ENCODE measurements at regions not wholly inside any gene's neighbourhood (a gene's known extent, or its start where the extent isn't known, plus 50 kb on each side); places are given as distances from the start of the nearest gene placed in this dataset.

DNA sequence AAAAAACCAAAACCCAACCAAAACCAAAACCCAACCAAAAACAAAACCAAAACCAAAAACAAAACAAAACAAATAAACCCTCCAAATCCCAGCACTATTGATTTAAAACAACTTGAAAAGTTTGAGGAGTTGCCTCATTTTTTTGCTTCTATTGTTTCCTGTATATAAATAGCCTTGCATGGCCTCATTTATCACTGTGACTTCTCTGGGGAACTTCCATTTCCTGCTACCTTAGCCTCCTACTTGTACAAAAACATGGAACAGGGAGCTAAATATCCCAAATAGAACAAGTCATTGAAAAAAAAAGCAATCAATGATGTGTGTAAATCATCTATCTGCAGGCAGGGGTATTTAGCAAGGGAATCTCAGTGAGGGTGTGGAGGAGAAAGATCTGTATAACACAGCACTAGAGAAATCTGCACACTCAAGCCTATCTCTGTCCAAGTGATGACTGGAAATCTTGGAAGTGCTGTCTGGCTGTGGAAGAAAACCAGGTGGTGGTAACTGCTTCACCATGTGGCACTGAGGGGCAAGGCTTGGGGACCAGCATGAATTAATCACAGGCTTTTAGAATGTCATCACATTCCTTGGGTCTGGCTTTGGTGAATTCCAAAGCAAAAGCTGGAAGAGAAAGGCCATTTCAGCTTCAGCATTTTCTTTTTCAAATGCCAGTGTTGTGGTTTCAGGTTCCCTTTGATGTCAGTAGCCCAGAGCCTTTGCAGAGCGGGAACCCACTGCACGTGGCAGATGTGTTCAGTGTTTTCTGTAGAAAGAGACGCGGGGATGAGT, 349.5 kb upstream of the ZNF32 start:
- intact Hi-C loops (cut with micrococcal nuclease), result no loop called here
- H3K4me2 ChIP-seq (ENCODE audit: low read length), result no peak overlapping the region
- no peaks in the 10 kb centered on the region for H3K79me2 ChIP-seq (ENCODE audit: insufficient read depth, low read length)
- peaks cover 27% of the 10 kb centered on the region; the same call in 1 of the 2 replicates for H3K27me3 ChIP-seq (ENCODE audit: insufficient read depth, low read length)
- ATAC-seq (no peak), DNase-seq (ENCODE audit: low read depth, low spot score) (no peak)
- no peak overlapping the region for H3K9ac ChIP-seq (ENCODE audit: low read length)
- no peaks in the 10 kb centered on the region for H3K36me3 ChIP-seq (ENCODE audit: control insufficient read depth in 1 of 2, insufficient read depth in 2 of 2, low read length in 2 of 2)
- no peaks in the 10 kb centered on the region for H3K9me2 ChIP-seq (ENCODE audit: insufficient read depth)
- ChIA-PET RAD21 (ENCODE audit: low non-redundant PET in 1 of 2, low total read pairs in 2 of 2, uncharacterized antibody in 2 of 2, unreplicated experiment in 2 of 2) (no interaction called here), POLR2A (no interaction called here), CTCF (no interaction called here)
- no peak overlapping the region for H3K27ac ChIP-seq (ENCODE audit: low read depth, low read length)
- H2AFZ ChIP-seq (ENCODE audit: low read depth, low read length, poor library complexity, severe bottlenecking), result no peak overlapping the region
- no peaks in the 10 kb centered on the region for H3K4me1 ChIP-seq (ENCODE audit: control insufficient read depth in 1 of 2, insufficient read depth in 2 of 2, low read length in 2 of 2)
- H3K9me3 ChIP-seq (ENCODE audit: control insufficient read depth in 1 of 2, insufficient read depth in 1 of 2, low read depth in 1 of 2, low read length in 2 of 2), result no peaks in the 10 kb centered on the region
- BruUV-seq (replicated peaks), result no TSS peak
- H4K20me1 ChIP-seq (ENCODE audit: insufficient read depth), result no peaks in the 10 kb centered on the region
- TF ChIP-seq CBX3 (IDR thresholded peaks at IDR 0.05; ENCODE audit: low read depth) (no peak), CEBPB (IDR thresholded peaks at IDR 0.05; ENCODE audit: low read depth) (no peak), JUND (IDR thresholded peaks at IDR 0.05) (no peak), EZH2 (IDR thresholded peaks at IDR 0.05) (no peak), RAD21 (IDR thresholded peaks at IDR 0.05; ENCODE audit: low read depth) (no peak), EGR1 (IDR thresholded peaks at IDR 0.05; ENCODE audit: low read depth) (no peak), SP1 (IDR thresholded peaks at IDR 0.05; ENCODE audit: low read depth) (no peak), POLR2AphosphoS5 (IDR thresholded peaks at IDR 0.05; ENCODE audit: low read depth, low read length) (no peak)
- TF ChIP-seq, protein P1, sequence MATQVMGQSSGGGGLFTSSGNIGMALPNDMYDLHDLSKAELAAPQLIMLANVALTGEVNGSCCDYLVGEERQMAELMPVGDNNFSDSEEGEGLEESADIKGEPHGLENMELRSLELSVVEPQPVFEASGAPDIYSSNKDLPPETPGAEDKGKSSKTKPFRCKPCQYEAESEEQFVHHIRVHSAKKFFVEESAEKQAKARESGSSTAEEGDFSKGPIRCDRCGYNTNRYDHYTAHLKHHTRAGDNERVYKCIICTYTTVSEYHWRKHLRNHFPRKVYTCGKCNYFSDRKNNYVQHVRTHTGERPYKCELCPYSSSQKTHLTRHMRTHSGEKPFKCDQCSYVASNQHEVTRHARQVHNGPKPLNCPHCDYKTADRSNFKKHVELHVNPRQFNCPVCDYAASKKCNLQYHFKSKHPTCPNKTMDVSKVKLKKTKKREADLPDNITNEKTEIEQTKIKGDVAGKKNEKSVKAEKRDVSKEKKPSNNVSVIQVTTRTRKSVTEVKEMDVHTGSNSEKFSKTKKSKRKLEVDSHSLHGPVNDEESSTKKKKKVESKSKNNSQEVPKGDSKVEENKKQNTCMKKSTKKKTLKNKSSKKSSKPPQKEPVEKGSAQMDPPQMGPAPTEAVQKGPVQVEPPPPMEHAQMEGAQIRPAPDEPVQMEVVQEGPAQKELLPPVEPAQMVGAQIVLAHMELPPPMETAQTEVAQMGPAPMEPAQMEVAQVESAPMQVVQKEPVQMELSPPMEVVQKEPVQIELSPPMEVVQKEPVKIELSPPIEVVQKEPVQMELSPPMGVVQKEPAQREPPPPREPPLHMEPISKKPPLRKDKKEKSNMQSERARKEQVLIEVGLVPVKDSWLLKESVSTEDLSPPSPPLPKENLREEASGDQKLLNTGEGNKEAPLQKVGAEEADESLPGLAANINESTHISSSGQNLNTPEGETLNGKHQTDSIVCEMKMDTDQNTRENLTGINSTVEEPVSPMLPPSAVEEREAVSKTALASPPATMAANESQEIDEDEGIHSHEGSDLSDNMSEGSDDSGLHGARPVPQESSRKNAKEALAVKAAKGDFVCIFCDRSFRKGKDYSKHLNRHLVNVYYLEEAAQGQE (IDR thresholded peaks at IDR 0.05; ENCODE audit: low read depth), result no peak
- H3K4me3 ChIP-seq (replicated peaks in 1 of 2; ENCODE audit: low read depth in 1 of 2, low read length in 2 of 2), result no peak overlapping the region

Measured in HCT116 (cell line).